Central memory CD8-positive, alpha-beta T cell (primary cell): ENCODE measurements at regions not wholly inside any gene's neighbourhood (a gene's known extent, or its start where the extent isn't known, plus 50 kb on each side); places are given as distances from the start of the nearest gene placed in this dataset.
A peak's percentile ranks its signal among the peaks of the same experiment; 100 is the strongest.

ENCODE experiments used
- ATAC-seq: fragments of 150-1000 bp; cut with Tn5 transposase; replicated peaks from 2 replicates; pipeline ENCODE4 v1.10.0; 2022; ENCODE audit warnings: mild to moderate bottlenecking, moderate FRiP score, moderate number of reproducible peaks; ENCODE audit not compliant: poor library complexity, severe bottlenecking; ENCODE audit errors: extremely low read depth
- DNase-seq, 2 donors: peaks; one replicate each; pipeline ENCODE4 v3.0.0; 2021; ENCODE audit warnings: low spot score in 2 of 2
- H3K27ac Mint-ChIP-seq: one replicate; pipeline ENCODE4 v1.8.0; 2022; ENCODE audit warnings: low read depth, mild to moderate bottlenecking, moderate library complexity, mixed read lengths
- H3K27me3 Mint-ChIP-seq: one replicate; pipeline ENCODE4 v1.8.0; 2022; ENCODE audit warnings: mixed read lengths
- H3K36me3 Mint-ChIP-seq: one replicate; pipeline ENCODE4 v1.8.0; 2022; ENCODE audit warnings: mild to moderate bottlenecking, moderate library complexity, mixed read lengths; ENCODE audit not compliant: insufficient read depth
- H3K4me1 Mint-ChIP-seq: one replicate; pipeline ENCODE4 v1.8.0; 2022; ENCODE audit warnings: mixed read lengths
- H3K4me3 Mint-ChIP-seq: one replicate; pipeline ENCODE4 v1.8.0; 2022; ENCODE audit warnings: mild to moderate bottlenecking, moderate library complexity, mixed read lengths
- H3K9me3 Mint-ChIP-seq: one replicate; pipeline ENCODE4 v1.8.0; 2022; ENCODE audit warnings: mixed read lengths

- H3K4me3 Mint-ChIP-seq: no peak overlapping the region
- H3K27me3 Mint-ChIP-seq: no peaks in the 10 kb centered on the region
- DNase-seq: no peak
- H3K4me1 Mint-ChIP-seq: peaks cover 6% of the 10 kb centered on the region
- no peaks in the 10 kb centered on the region for H3K9me3 Mint-ChIP-seq
- no peak overlapping the region for H3K27ac Mint-ChIP-seq
- ATAC-seq: no peak
- H3K36me3 Mint-ChIP-seq: no peaks in the 10 kb centered on the region
These were observed 114.2 kb upstream of the ID2 start for GRCh38 chr2:8567469-8568260.

- Mint-ChIP-seq H3K27me3 (no peaks in the 10 kb centered on the region), H3K27ac (no peak overlapping the region), H3K4me3 (no peak overlapping the region), H3K9me3 (no peaks in the 10 kb centered on the region), H3K4me1 (peaks cover 6% of the 10 kb centered on the region), H3K36me3 (no peaks in the 10 kb centered on the region)
- ATAC-seq (no peak), DNase-seq (no peak)
These were observed 113.1 kb upstream of the ID2 start for GRCh38 chr2:8568543-8569302.

DNA sequence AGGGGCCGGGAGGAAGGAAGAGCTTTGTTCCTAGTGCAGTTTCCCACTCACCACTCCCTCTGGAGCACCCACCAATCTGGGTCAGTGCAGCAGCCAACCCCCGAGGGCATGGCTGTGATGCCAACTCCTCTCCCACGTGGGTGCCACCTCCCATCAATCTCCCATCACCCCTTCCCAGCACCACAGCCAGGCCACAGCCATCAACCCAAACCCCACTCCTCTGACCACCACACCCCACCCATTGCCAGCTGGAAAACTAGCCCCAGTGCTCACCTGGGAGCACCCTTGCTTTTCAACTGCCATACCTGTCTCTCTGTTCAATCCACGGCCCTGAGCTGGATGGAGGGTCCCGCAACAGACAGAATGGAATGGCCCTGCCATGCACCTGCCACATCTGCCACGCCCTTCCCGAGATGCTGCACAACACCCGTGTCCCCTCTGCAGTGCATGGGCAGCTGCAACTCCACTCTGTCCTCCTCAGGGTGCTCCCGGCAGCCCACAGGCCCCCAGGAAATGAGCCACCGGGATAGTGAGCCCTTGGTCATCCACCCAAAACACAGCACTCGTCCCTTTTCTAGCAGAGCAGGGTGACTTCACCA, 112.4 kb upstream of the ID2 start:
- H3K36me3 Mint-ChIP-seq: no peaks in the 10 kb centered on the region
- H3K27me3 Mint-ChIP-seq: no peaks in the 10 kb centered on the region
- H3K4me3 Mint-ChIP-seq: no peak overlapping the region
- H3K9me3 Mint-ChIP-seq: no peaks in the 10 kb centered on the region
- no peak for ATAC-seq
- no peak for DNase-seq
- peaks cover 4% of the 10 kb centered on the region for H3K4me1 Mint-ChIP-seq
- no peak overlapping the region for H3K27ac Mint-ChIP-seq

GRCh38 chr2:8570637-8571036, 111.2 kb upstream of the ID2 start:
- Mint-ChIP-seq H3K27ac (no peak overlapping the region), H3K36me3 (no peaks in the 10 kb centered on the region), H3K4me1 (peaks cover 14% of the 10 kb centered on the region), H3K4me3 (no peak overlapping the region), H3K27me3 (no peaks in the 10 kb centered on the region), H3K9me3 (no peaks in the 10 kb centered on the region)
- ATAC-seq (no peak), DNase-seq (no peak)

DNA sequence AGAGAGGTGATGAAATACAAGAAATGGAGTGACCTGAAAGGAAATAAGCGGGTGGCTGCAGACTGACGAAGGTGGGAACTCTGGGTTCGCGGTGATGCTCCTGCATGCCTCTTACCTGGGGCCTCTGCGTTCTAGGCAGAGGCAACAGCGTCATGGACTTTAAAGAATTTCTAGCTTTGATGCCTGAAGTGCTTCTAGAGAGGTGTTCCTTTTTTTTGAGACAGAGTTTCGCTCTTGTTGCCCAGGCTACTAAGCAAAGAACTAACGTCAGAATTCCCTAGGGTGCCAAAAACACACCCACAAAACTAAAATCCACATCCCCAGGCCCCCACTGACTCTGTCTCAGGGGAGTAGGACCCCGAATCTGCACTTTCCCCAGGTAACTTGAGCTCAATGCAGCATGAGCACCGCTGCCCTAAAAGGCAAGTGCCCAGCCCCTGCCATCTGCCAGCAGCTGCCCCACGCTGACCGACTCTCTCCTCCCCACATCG, 110.5 kb upstream of the ID2 start:
- H3K27ac Mint-ChIP-seq: no peak overlapping the region

GRCh38 chr2:8571792-8572499, 109.9 kb upstream of the ID2 start:
- ATAC-seq (no peak), DNase-seq (no peak)
- Mint-ChIP-seq H3K4me1 (peaks cover 26% of the 10 kb centered on the region), H3K36me3 (peaks cover 3% of the 10 kb centered on the region), H3K4me3 (no peak overlapping the region), H3K9me3 (no peaks in the 10 kb centered on the region), H3K27ac (no peak overlapping the region), H3K27me3 (no peaks in the 10 kb centered on the region)

More for the DNA sequence above, 110.5 kb upstream of the ID2 start:
- Mint-ChIP-seq H3K4me3 (no peak overlapping the region), H3K9me3 (no peaks in the 10 kb centered on the region), H3K36me3 (no peaks in the 10 kb centered on the region), H3K27me3 (no peaks in the 10 kb centered on the region), H3K4me1 (peaks cover 20% of the 10 kb centered on the region)
- DNase-seq (no peak), ATAC-seq (no peak)

- Mint-ChIP-seq H3K27ac (no peak overlapping the region), H3K36me3 (peaks cover 4% of the 10 kb centered on the region), H3K9me3 (no peaks in the 10 kb centered on the region), H3K4me1 (peaks cover 30% of the 10 kb centered on the region), H3K4me3 (no peak overlapping the region), H3K27me3 (no peaks in the 10 kb centered on the region)
- DNase-seq (no peak), ATAC-seq (no peak)
These were observed 109.1 kb upstream of the ID2 start for GRCh38 chr2:8572712-8573233.

DNA sequence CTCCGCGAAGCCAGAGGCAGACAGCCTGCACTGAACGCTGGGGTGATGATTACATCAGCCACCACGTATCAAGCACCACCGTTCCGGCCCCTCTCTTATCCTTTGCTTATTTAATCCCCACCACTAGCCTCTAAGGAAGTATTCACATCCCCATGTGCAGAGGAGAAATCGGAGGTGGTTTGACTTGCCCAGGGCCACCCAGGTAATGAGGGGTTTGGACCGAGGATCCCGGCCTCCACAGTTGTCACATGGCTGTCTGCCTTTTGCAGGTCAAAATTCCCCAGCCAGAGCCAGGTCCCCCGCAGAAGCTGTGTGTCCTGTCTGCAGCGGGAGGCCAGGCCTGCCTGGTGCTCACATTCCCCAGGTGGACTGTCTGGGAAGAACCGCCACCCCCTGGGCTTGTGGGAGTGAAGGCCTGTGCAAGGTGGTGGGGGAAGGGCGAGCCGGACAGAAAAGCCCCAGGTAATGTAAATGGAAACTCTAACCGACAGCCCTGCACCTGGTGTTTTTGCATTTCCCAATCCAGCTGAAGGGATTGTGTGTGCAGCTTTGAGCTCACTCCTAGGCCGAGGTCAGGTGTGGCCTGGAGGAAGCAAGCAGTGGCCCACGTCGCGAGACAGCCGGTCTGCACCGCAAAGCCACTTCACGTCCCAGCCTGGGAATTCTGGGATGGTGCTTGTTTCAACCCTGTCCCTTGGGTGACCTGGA, 108.5 kb upstream of the ID2 start:
- no peak for ATAC-seq
- peaks cover 4% of the 10 kb centered on the region for H3K36me3 Mint-ChIP-seq
- H3K9me3 Mint-ChIP-seq: no peaks in the 10 kb centered on the region
- H3K4me3 Mint-ChIP-seq: no peak overlapping the region
- H3K27me3 Mint-ChIP-seq: no peaks in the 10 kb centered on the region
- H3K4me1 Mint-ChIP-seq: peaks cover 30% of the 10 kb centered on the region
- no peak overlapping the region for H3K27ac Mint-ChIP-seq
- DNase-seq: no peak

GRCh38 chr2:8573942-8574195, 108.0 kb upstream of the ID2 start:
- Mint-ChIP-seq H3K36me3 (peaks cover 4% of the 10 kb centered on the region), H3K27ac (no peak overlapping the region), H3K9me3 (no peaks in the 10 kb centered on the region), H3K4me1 (peaks cover 30% of the 10 kb centered on the region), H3K4me3 (no peak overlapping the region), H3K27me3 (no peaks in the 10 kb centered on the region)
- DNase-seq (no peak), ATAC-seq (no peak)

DNA sequence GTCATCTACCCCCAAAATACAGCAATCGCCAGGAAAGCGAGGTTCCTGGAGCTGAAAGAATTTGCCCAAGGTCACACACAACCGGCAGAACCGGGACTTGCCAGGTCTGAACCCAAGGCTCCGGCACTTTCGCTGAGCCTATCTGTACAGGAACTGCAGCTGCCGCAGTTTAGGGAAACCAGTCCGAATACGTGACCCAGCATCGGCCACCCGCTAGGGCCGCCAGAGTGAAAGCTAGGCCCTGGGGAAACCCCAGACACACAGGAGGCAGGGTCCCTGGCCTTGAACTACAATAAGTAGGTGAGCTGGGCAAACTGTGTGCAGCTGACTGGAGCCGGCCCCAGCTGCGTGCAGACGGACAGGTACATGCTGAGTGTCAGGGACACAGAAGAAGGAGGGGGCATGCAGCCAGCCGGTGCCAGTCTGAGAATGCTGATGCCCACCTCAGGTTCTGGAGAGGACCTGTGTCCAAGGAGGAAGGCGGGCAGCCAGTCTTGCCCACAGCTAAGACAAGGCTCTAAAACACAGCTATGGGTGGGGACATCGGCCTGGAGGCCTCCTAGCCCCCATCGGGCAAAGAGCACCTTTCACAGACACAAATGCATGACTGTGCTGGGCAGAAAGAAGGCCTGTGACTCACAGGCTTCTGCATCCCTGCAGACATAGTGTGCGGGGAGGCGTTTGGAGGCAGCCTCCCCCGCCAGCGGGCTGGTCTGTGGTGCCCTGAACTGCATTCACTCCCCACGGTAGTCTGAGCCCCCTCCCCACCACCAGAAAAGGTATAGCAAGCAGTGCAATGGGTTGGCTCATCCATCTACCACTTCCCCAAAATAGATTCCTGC, 107.4 kb upstream of the ID2 start:
- Mint-ChIP-seq H3K36me3 (peaks cover 4% of the 10 kb centered on the region), H3K4me3 (peak overlapping the region; percentile 51), H3K27ac (no peak overlapping the region), H3K27me3 (no peaks in the 10 kb centered on the region), H3K4me1 (peaks cover 30% of the 10 kb centered on the region), H3K9me3 (no peaks in the 10 kb centered on the region)
- ATAC-seq: no peak
- DNase-seq: no peak

DNA sequence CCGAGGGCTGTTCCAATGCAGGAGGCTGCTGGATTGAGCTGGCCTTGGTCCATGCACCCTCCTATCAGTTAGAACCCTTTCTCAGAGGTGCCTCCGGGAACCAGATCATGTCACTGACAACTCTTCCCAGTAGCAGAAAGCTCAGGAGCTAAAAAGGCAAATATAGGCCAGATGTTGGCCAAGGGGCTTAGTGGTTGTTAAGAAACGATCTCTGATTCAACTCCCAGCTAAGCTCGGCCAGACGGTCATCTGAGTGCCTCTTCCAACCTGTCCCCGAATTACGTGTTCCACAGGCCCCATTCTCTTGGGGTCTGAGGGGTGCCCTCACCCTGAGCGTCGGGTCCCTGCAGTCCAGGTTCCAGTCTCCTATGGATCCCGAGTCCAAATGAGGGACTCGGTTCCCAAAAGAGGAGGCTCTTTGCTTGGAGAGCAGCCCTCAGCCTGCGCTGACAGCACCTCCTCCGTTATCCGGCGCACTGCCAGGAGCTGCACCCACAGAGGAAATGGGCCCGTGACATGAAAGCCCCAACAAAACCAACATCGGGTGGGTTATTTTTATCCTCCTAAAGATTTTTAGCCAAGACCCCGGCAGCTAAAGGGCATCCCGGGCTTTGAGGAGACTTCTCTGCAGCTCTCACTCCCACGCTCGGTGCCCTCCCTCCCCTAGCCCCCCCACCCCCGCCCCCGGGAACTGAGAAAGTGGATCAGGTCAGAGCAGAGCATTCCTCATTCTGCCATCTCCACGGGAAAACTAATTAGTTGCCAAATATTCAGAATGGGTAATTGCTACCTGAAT, 106.6 kb upstream of the ID2 start:
- H3K4me1 Mint-ChIP-seq: peaks cover 30% of the 10 kb centered on the region
- DNase-seq: peak; percentile 35 to 39
- no peaks in the 10 kb centered on the region for H3K27me3 Mint-ChIP-seq
- ATAC-seq: peak; percentile 75
- H3K4me3 Mint-ChIP-seq: peak overlapping the region; percentile 51
- H3K9me3 Mint-ChIP-seq: no peaks in the 10 kb centered on the region
- H3K36me3 Mint-ChIP-seq: peaks cover 4% of the 10 kb centered on the region
- no peak overlapping the region for H3K27ac Mint-ChIP-seq
